GM13976 (cell line): ENCODE measurements at regions not wholly inside any gene's neighbourhood (a gene's known extent, or its start where the extent isn't known, plus 50 kb on each side); places are given as distances from the start of the nearest gene placed in this dataset.

Experiments used
- DNase-seq: peaks from one replicate; pipeline ENCODE4 v3.0.0; 2012; ENCODE audit warnings: low spot score
- in situ Hi-C: fragments of 300-500 bp; cut with MboI; formaldehyde crosslinking; loops from one replicate; pipeline ENCODE4 v1.12.0; 2022; ENCODE audit warnings: low sequenced_read_pairs, mixed read lengths, inconsistent platforms; ENCODE audit not compliant: unreplicated experiment
- TF ChIP-seq, protein P1 (sequence below): IDR thresholded peaks from 2 replicates; pipeline ENCODE4 v1.5.1; 2012; ENCODE audit warnings: borderline replicate concordance, mild to moderate bottlenecking; ENCODE audit not compliant: insufficient read depth; ENCODE audit errors: extremely low read depth, missing control alignments, control extremely low read depth

DNA sequence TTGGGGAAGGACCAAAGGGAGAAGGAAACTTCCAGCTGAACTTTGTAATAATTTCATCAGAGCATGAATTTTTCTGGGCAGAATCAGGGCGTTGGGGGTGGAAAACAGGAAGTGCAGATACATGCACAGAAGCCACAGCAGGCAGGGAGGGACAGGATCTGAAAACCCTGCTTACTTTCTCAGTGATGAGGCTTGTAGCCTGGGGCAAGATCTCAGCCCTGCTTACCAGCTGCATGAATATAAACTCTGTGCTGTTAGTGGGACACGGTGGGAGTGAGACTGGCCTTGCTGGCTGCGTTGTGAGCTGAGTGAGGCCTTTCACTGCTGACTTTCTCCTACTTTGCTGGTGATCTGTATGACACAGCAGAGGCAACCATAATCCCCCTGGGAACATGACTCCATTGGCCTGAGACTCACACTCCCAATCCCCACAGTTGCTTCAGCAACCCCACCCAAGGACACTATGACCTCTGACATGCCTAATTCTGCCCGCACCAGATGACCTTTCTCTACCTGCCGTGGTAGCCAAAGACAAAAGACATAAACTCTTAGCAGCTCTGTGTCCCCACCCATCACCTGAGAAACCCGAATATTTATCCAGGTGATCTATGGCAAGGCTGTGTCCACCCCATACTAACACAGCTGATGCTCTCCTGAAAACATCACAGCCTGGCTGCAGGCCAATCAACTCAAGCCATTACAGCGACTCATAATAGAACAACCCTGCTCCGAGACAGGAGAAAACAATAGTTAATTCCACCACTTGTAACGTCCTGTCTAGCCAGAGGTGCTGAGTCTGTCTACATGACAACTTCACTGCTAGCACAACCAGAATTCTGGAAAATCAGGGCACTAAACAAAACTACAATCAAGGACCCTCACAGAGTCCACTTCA is 190.7 kb upstream of the CHRM2 start:
- no peak for DNase-seq
- TF ChIP-seq, protein P1, sequence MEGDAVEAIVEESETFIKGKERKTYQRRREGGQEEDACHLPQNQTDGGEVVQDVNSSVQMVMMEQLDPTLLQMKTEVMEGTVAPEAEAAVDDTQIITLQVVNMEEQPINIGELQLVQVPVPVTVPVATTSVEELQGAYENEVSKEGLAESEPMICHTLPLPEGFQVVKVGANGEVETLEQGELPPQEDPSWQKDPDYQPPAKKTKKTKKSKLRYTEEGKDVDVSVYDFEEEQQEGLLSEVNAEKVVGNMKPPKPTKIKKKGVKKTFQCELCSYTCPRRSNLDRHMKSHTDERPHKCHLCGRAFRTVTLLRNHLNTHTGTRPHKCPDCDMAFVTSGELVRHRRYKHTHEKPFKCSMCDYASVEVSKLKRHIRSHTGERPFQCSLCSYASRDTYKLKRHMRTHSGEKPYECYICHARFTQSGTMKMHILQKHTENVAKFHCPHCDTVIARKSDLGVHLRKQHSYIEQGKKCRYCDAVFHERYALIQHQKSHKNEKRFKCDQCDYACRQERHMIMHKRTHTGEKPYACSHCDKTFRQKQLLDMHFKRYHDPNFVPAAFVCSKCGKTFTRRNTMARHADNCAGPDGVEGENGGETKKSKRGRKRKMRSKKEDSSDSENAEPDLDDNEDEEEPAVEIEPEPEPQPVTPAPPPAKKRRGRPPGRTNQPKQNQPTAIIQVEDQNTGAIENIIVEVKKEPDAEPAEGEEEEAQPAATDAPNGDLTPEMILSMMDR: no peak
- in situ Hi-C loops: loop anchor here (25.0 kb wide), 1 partner anchor 565 kb away; no protein-coding TSS in a partner anchor

- in situ Hi-C loops: no loop called here
- DNase-seq: no peak
- TF ChIP-seq, protein P1: no peak
Observed at GRCh38 chr7:136667584-136667983, 200.9 kb upstream of the CHRM2 start.

DNA sequence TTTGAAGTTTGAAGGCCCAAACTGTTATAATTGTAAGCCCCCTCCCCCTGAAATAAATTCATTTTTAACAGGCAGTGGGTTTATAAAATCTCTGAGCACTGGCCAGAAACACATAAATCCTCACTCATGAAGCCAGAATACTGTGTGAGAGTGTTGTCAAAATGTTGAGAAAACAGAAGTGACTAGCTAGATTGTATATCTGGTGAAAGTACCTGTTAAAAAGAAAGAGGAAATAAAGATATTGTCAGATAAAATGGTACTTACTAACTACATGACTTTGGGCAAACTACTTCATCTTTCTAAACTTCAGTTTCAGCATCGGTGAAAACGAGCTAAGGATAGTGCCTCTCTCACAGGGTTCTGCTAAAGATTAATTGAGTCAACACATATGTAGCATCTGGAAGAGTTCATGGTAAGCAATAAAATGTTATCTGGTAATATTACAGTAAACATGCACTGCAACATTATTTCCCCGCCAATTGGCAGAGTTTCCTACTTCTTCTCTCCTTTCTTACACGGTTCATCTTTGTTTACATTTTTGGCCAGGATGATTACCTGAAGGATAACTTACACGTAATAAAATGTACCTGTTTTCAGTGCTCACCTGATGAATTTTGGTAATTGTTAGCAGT is 202.5 kb upstream of the CHRM2 start:
- TF ChIP-seq, protein P1: no peak
- no peak for DNase-seq
- in situ Hi-C loops: no loop called here

DNA sequence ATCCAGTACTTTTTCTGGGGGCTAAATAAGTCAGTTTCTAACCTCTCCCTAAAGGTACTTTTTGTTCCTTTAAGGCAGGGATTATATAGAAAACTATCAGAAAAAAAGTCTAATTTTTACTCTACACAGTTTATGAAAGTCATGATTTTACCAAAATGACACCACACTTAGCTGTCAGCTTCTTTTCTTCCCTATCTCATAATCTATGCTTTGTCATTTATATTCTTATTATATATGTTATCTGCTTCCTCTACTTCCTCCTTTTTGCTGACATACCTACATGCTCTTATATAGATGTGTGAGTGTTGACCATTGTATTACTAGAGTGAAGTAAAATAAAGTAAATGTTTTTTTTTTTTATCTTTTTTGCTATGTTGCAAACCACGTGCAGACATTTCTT is 203.9 kb upstream of the CHRM2 start:
- in situ Hi-C loops: no loop called here
- TF ChIP-seq, protein P1: no peak

GRCh38 chr7:136657482-136657921 is 210.9 kb upstream of the CHRM2 start:
- in situ Hi-C loops: no loop called here
- DNase-seq: no peak
- TF ChIP-seq, protein P1: no peak

More for the DNA sequence above, 203.9 kb upstream of the CHRM2 start:
- no peak for DNase-seq

- no peak for DNase-seq
- in situ Hi-C loops: no loop called here
- TF ChIP-seq, protein P1: no peak
Observed at GRCh38 chr7:136656516-136656915, 211.9 kb upstream of the CHRM2 start.
